ENCODE measurements at regions not wholly inside any gene's neighbourhood (a gene's known extent, or its start where the extent isn't known, plus 50 kb on each side); places are given as distances from the start of the nearest gene placed in this dataset.

DNA sequence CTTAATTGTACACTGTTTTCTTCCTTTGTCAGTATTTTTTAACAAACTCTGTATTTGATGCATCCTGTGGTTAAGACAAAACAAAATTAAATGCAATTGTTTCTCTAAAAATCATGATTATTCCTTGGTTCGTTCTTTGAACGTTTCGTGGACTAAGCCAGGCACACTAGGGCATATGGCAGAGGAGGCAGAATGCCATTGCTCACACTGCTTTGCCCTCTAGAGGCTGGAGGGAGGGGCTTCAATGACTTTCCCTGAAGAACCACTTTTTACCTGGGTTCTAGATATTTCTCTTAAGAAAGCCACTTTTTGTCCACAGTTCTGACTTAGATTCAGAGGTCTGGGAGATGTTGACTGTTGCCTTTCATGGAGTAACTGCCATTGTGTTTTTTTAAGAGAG, 236.2 kb upstream of the ADAMTSL1 start:
- TF ChIP-seq TCF7 (CRISPR knock-in tag; IDR thresholded peaks at IDR 0.05; ENCODE audit: low read depth) (no peak), ZNF671 (CRISPR knock-in tag; IDR thresholded peaks at IDR 0.05) (no peak), SMAD3 (CRISPR knock-in tag; IDR thresholded peaks at IDR 0.05; ENCODE audit: borderline replicate concordance) (no peak), SP1 (CRISPR knock-in tag; conservative IDR thresholded peaks at IDR 0.05) (no peak), USF2 (CRISPR knock-in tag; IDR thresholded peaks at IDR 0.05) (no peak)
- TF ChIP-seq, protein P1, sequence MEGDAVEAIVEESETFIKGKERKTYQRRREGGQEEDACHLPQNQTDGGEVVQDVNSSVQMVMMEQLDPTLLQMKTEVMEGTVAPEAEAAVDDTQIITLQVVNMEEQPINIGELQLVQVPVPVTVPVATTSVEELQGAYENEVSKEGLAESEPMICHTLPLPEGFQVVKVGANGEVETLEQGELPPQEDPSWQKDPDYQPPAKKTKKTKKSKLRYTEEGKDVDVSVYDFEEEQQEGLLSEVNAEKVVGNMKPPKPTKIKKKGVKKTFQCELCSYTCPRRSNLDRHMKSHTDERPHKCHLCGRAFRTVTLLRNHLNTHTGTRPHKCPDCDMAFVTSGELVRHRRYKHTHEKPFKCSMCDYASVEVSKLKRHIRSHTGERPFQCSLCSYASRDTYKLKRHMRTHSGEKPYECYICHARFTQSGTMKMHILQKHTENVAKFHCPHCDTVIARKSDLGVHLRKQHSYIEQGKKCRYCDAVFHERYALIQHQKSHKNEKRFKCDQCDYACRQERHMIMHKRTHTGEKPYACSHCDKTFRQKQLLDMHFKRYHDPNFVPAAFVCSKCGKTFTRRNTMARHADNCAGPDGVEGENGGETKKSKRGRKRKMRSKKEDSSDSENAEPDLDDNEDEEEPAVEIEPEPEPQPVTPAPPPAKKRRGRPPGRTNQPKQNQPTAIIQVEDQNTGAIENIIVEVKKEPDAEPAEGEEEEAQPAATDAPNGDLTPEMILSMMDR (IDR thresholded peaks at IDR 0.05) = no peak

Measured in WTC11 (cell line).